Muscle of back (tissue), 3 donors: ENCODE measurements at regions not wholly inside any gene's neighbourhood (a gene's known extent, or its start where the extent isn't known, plus 50 kb on each side); places are given as distances from the start of the nearest gene placed in this dataset.

Experiments
- DNase-seq, 3 donors: peaks; one replicate each; pipeline versions ENCODE4 v3.0.0 to v3.0.0-alpha.2; 2013

DNA sequence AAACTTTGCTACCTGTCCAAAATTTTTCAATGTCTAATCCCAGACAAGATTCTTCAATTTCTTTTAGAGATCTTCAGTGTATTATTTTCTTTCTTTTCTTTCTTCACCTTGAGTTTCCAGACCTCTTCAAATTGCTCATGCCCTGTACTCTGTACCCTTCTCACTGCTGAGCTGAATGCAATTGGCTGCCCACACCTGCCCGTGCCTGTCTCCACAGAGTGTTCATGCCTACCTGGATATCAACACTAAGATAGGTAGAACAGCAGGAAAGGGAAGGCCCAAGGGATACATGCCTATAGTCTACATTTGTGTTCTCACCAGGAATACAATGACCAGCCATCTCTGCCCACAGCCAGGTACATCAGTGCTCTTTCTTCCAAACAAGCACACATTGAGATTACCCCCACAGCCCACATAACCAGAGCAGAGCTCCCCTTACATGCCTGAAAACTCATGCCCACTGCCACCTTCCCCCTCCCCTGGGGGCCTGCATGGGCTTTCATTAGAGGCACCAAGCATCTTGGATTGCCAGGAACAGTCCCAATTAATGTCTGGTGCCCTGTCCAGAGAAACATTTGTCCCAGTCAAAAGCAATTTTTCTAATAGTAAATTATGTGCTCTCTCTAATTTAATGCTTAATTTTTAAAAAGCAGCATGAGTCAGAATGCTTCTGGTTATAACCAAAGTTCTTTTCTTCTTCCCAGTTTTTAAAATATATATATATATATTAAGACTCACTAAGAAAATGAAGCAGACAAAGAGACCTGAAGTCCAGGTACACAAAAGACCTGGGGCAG, 134.9 kb upstream of the SLC14A2 start:
- no peak for DNase-seq

DNA sequence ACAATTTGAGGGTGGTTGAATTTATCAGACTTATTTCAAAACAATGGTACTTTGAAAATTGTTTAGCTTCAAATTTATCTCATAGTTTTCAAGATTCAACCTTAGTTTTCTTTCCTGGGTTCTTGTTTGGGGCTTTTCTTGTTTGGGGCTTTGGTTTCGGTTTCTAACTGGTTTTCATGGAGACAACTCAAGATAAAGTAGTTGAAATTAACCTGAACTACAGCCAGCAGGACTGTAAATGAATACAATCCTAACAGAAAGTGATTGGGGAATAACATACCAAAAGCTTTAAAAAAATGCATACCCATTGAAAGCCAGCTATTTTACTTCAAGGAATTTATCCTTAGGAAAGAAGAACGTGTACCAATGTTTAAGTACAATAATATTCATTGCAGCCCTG, 133.5 kb upstream of the SLC14A2 start:
- DNase-seq: peak in 1 of 3 donors; percentile 12

GRCh38 chr18:45482286-45482685, 133.0 kb upstream of the SLC14A2 start:
- DNase-seq: peak in 1 of 3 donors; percentile 16

DNA sequence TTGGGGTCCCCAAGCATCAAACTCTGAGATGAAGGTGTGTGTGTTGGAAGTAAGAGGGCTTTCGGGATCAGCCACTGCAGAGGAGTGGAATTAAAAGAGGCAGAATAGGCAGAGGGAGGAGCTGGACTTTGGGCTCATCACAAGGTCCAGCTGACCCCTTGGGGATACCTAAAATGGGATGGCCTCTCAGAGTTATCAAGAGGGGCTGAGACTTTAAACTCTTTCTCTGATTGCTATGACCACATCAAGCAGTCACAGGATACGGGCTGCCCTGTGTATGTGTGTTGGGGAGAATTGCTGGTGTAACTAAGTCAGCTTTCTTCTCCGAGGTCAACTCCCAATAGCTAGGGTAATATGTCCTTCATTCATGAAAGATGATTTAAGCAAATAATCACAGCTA, 127.7 kb upstream of the SLC14A2 start:
- no peak for DNase-seq

GRCh38 chr18:45488645-45489044, 126.6 kb upstream of the SLC14A2 start:
- DNase-seq: peak in 1 of 3 donors; percentile 49

DNA sequence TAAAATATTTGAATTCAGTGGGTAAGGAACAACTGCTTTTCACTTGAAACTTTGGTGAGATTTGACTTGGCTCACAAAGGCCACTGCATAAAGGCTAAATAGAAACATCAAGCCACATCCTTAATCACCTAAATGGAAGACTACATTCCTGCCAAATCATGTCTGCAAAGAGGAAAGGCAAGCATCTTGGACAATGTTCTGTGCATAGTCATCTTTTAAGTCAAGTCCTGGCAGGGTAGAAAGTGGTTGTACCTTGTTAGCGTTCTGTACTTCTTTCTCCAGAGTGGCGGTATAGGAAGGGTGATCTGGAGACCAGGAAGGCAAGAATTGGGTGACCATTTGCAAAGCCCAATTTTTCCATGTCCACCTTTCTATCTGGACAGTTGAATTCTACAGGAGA, 121.4 kb upstream of the SLC14A2 start:
- DNase-seq: no peak

DNA sequence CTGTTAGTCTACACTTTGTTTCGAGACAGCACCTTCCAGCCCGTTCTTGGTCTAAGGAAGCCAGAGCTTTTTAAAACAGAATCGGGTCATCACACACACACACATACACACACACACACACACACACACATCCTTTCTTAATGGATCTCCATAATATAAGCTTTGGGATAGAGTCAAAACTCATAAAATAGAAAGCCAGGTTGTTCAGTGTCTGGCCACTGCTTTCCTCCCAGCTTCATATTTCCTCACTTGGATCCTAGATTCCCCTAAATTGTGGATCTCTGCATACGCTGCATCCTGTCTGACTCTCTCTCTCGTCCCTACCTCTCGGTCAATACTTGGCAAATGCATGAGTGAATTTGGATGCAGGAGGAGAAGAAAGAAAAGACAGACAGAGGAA, 120.5 kb upstream of the SLC14A2 start:
- DNase-seq: peak in 1 of 3 donors; percentile 52

GRCh38 chr18:45496741-45497140, 118.5 kb upstream of the SLC14A2 start:
- no peak for DNase-seq

- no peak for DNase-seq
Measured at GRCh38 chr18:45497595-45498286, 117.5 kb upstream of the SLC14A2 start.

DNA sequence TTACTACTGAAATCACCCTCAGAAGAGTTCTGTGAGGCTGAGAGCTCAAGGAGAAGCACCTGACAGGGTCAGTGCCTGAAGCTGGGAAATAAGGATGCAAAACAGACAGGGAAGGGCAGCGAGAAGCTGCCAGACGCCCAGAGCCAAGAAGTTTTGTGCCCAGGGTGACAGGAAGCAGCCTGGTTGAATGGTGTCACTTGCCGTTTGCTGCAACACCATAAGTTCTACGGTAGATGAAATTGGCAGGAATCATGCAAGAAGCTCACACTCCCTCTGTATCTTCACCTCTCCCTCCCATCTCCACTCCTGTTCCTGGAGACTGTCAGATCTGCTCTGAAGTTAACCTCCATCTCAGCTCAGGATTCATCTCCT, 117.0 kb upstream of the SLC14A2 start:
- DNase-seq: no peak

DNA sequence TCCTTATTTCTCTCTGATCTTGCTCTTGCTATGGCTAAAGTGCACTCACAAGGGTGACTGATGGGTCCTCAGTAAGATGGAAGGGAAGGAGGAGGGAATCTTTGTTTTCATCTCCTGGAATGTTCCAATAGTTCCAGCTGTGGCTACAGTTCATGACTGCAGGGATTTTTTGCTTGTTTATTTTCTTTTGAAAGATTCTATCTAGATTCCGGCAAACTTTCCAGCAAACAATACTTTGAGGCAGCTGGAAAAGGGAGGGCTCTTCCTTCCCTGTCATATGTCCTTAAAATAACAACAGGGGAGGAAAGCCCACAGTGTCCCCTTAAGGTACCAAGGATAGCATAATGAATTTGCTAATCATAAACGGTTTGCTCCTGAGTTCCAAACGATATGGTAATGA, 111.3 kb upstream of the SLC14A2 start:
- peak in 2 of 3 donors; percentile 28 to 63 for DNase-seq

- peak in 2 of 3 donors; percentile 41 to 49 for DNase-seq
Measured at GRCh38 chr18:45505497-45506206, 109.6 kb upstream of the SLC14A2 start.

DNA sequence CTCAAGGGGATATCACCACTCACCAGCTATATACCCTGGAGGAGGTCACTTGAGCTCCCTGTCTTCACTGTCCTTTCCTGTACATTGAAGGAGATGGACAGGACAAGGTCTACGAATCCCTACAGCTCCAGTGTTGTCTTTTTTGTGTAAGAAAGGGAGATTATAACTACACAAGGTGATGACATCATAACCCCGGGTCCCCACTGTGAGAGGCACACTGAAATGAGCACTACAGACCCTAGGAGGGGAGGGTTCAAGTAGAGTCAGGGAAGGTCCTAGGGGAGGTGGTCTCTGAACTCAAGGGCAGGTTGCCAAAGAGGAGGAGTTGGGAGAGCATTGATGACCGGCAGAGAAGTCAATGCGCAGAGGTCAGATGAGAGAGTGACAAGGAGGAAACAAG, 108.3 kb upstream of the SLC14A2 start:
- no peak for DNase-seq

GRCh38 chr18:45509535-45509934, 105.7 kb upstream of the SLC14A2 start:
- no peak for DNase-seq

GRCh38 chr18:45510656-45511055, 104.6 kb upstream of the SLC14A2 start:
- no peak for DNase-seq

DNA sequence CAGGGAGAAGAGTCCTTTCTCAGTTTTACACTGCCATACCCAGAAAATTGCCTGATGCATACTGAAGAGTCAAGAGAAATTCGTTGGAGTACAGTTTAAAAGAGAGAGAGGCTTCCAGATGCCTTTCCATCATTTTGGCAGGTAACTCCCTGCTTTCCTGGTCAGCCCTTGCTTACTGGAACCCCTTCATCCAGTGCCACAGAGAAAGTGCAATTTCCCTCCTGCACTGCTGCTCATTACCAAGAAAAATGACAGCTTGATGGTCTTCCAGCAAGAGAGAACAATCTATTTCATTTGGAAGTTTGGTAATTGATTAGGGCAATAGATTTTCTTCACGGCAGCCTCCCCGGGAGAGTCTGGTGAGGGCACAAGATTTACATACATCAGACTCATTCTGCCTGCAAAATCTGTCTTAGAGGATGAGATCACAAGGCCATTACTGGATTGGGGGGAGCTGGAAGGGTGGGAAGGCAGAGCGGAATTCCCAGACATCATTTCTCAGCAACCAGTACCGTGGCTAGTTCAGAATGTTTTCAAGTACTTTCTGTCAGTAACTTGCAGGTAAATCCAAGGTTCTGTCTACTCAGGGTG, 102.8 kb upstream of the SLC14A2 start:
- no peak for DNase-seq

GRCh38 chr18:45517181-45517741, 98.0 kb upstream of the SLC14A2 start:
- DNase-seq: peak in 2 of 3 donors; percentile 41 to 60

DNA sequence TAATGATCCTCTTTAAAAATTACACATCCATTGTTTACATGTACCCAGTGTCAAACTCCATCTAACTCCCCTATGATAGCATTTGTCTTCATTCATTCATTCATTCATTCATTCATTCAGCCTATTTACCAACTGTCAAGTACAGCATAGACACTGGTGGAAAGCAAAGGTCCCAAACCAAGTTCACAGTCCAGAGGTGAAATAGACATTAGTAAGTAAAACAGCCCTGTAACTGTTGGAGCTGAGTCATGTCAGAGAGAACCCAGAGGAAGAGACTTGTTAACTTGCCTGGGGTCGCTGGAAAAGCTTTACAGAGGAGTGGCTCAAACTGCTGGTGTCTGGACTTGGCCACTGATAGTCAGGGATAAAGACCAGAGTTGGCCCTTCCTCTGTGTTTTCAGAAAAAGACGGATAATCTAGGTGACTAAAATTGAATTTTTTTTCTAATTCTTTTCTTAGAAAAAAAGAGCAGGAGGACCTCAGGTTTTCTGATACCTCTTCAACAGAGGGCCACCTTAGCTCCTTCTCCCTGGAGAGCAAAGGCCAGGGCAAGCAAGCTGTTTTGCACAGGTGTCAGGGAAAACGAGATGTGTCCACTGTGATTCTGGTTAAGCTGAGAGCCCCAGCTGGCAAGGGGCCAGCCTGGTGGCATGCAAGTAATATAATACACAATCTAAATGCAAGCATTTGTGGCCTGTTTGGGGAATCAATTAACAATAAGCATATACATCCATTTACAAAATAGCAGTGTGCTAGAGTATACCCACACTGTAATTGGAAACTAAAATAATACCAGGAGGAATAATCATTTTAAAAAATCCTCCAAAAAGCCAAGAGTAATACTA, 96.7 kb upstream of the SLC14A2 start:
- DNase-seq: peak in 1 of 3 donors; percentile 53

DNA sequence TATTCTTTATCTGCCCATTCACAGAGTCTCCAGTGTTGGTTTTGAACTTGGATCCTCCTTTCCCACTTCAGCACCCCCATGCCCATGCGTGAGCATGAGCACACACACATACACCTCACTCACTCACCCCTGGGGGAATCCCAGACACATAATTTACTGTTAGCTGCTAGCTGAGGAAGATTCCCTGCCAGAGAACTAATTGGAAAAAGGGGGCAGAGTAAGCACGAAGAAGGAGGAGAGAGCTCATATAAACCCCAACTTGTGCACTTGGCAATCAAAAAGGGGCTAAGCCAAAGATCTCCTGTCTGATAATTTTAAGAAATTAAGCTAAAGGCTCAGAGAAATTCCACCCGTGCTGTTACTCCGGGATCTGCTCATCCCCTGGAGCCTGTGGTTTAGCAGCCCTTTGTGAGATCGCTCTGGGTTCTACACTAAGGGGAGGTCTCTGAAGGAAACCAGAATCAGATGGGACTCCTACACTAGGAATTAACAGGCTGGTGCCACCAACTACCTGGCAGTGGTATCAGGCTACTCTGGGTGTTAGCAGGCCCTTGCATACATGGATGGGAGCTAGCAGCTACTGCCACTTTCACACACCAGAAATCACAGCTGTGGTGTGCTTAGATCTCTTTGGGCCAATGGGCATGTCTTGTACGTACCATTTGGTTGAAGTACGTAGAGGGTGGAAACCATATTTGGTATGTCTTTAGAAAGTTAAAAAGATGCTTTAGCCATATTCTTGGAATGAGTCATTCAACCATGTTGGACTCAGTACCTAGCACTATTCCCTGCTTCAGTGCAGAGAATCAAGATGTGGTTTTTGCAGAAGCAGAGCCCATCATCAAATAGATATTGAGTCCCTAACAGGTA, 95.6 kb upstream of the SLC14A2 start:
- peak in 1 of 3 donors; percentile 26 for DNase-seq

DNA sequence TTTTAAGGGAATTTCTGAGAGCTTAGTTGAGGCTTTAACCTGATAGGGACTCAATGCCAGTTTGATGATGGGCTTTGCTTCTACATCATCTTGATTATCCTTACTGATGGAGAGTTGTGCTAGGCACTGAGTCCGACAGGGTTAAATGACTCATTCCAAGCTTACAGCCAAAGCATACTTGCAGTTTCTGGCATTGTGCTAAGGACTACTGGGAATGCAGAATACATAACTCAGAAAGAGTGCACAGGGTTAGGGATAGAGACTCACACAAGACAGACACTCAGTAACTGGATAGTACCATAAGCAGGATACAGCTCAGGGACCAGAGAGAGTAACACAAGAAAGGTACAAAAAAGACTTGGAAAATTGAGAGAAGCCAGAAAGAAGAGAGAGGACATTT, 94.1 kb upstream of the SLC14A2 start:
- peak; percentile 36 to 63 (median 63) for DNase-seq
